MM.1S (cell line): ENCODE measurements at regions not wholly inside any gene's neighbourhood (a gene's known extent, or its start where the extent isn't known, plus 50 kb on each side); places are given as distances from the start of the nearest gene placed in this dataset.

ENCODE experiments used
- DNase-seq: peaks from one replicate; pipeline ENCODE4 v3.0.0-alpha.2; 2015
- H2AFZ ChIP-seq: fragments of 300-600 bp; sonication (generic); 2 replicates; pipeline ENCODE4 v1.6.0; 2016; ENCODE audit warnings: antibody characterized with exemption, low read length
- H3F3A ChIP-seq: fragments of 300-600 bp; sonication (generic); 2 replicates; pipeline ENCODE4 v1.6.1; 2016; ENCODE audit warnings: mild to moderate bottlenecking, antibody characterized with exemption, low read length, moderate library complexity, mixed read lengths; ENCODE audit not compliant: insufficient read depth
- H3K27ac ChIP-seq: fragments of 300-600 bp; sonication (generic); 2 replicates; pipeline ENCODE4 v1.5.1; 2016; ENCODE audit warnings: mild to moderate bottlenecking, low read length
- H3K27me3 ChIP-seq: fragments of 300-600 bp; sonication (generic); replicated peaks from 2 replicates; pipeline ENCODE4 v1.6.0; 2016; ENCODE audit warnings: low read length; ENCODE audit not compliant: insufficient read depth
- H3K36me3 ChIP-seq: fragments of 300-600 bp; sonication (generic); replicated peaks from 2 replicates; pipeline ENCODE4 v1.6.1; 2016; ENCODE audit warnings: mild to moderate bottlenecking, low read length, mixed read lengths; ENCODE audit not compliant: insufficient read depth
- H3K4me1 ChIP-seq: fragments of 300-600 bp; sonication (generic); 2 replicates; pipeline ENCODE4 v1.6.1; 2016; ENCODE audit warnings: low read length, mixed read lengths
- H3K4me2 ChIP-seq: fragments of 300-600 bp; sonication (generic); 2 replicates; pipeline ENCODE4 v1.6.0; 2016; ENCODE audit warnings: low read depth, low read length
- H3K4me3 ChIP-seq: fragments of 300-600 bp; sonication (generic); 2 replicates; pipeline ENCODE4 v1.5.1; 2016; ENCODE audit warnings: low read length, mixed read lengths
- H3K79me2 ChIP-seq: fragments of 300-600 bp; sonication (generic); 2 replicates; pipeline ENCODE4 v1.6.1; 2016; ENCODE audit warnings: mixed run types, low read length, mixed read lengths
- H3K9ac ChIP-seq: fragments of 300-600 bp; sonication (generic); 2 replicates; pipeline ENCODE4 v1.6.1; 2016; ENCODE audit warnings: low read length, mixed read lengths
- H3K9me2 ChIP-seq: fragments of 300-600 bp; sonication (generic); replicated peaks from 2 replicates; pipeline ENCODE4 v1.6.1; 2016; ENCODE audit warnings: mild to moderate bottlenecking, low read length, mixed read lengths; ENCODE audit not compliant: insufficient read depth
- H3K9me3 ChIP-seq: fragments of 300-600 bp; sonication (generic); replicated peaks from 2 replicates; pipeline ENCODE4 v1.6.1; 2016; ENCODE audit warnings: mild to moderate bottlenecking, low read length, mixed read lengths; ENCODE audit not compliant: insufficient read depth
- H4K20me1 ChIP-seq: fragments of 300-600 bp; sonication (generic); 2 replicates; pipeline ENCODE4 v1.6.1; 2016; ENCODE audit warnings: mild to moderate bottlenecking, low read length, moderate library complexity, mixed read lengths; ENCODE audit not compliant: insufficient read depth
- EZH2 ChIP-seq: fragments of 300-600 bp; sonication (generic); optimal IDR thresholded peaks from 2 replicates; pipeline ENCODE3; 2017; ENCODE audit warnings: low read depth, mild to moderate bottlenecking, antibody characterized with exemption, low read length, mixed read lengths
- EZH2phosphoT487 ChIP-seq: fragments of 300-600 bp; sonication (generic); IDR thresholded peaks from 2 replicates; pipeline ENCODE4 v1.6.1; 2018; ENCODE audit warnings: antibody characterized with exemption, low read length
- TF ChIP-seq, protein P1 (sequence below): fragments of 300-600 bp; sonication (generic); IDR thresholded peaks from 2 replicates; pipeline ENCODE4 v1.5.1; 2016; ENCODE audit warnings: antibody characterized with exemption, low read length, mixed read lengths

DNA sequence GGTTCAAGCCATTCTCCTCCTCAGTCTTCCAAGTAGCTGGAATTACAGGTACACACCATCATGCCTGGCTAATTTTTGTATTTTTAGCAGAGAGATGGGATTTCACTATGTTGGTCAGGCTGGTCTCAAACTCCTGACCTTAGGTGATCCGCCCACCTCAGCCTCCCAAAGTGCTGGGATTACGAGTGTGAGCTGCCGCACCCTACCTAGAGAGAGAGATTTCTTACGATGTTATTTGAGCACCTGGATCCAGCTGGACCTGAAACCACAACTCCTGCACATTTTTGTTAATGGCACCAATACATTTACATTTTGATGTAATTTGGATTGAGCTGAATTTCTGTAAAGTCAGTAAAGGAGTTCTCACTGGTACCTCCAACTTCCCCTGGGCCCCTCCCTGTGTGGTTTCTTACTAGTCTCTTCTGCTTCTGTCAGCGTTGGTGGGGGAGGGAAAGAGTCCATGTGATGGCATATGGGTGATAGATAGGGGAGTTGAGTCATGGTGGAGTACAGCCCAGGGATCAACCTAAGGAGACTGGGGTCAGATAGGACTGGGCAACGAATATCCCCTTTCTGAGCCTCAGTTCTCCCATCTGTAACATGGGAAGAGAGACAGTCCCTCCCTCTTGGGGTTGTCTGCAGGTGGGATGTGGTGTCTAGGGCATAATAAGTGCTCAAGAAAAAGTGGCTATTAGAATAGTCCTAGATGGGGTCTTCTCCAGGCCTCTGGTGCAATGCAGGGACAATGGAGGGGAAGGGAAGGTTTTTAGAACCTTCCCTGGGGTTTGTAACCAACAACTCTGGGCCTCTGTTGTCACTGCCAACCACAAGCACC lies 83.3 kb upstream of the MED13L start:
- Histone ChIP-seq H3K79me2 (no peaks in the 10 kb centered on the region), H3K27ac (peak overlapping the region; percentile 99), H3K9me2 (no peaks in the 10 kb centered on the region), H3K9me3 (no peaks in the 10 kb centered on the region), H4K20me1 (no peaks in the 10 kb centered on the region), H3K4me2 (peak overlapping the region; percentile 76), H3K4me3 (peak overlapping the region; percentile 23; the same call in 1 of the 2 replicates), H3F3A (peaks cover 23% of the 10 kb centered on the region), H3K27me3 (no peaks in the 10 kb centered on the region), H3K9ac (peak overlapping the region; percentile 74), H3K4me1 (peaks cover 26% of the 10 kb centered on the region), H3K36me3 (no peaks in the 10 kb centered on the region), H2AFZ (no peak overlapping the region)
- TF ChIP-seq EZH2phosphoT487, result no peak
- DNase-seq, result peak; percentile 39

DNA sequence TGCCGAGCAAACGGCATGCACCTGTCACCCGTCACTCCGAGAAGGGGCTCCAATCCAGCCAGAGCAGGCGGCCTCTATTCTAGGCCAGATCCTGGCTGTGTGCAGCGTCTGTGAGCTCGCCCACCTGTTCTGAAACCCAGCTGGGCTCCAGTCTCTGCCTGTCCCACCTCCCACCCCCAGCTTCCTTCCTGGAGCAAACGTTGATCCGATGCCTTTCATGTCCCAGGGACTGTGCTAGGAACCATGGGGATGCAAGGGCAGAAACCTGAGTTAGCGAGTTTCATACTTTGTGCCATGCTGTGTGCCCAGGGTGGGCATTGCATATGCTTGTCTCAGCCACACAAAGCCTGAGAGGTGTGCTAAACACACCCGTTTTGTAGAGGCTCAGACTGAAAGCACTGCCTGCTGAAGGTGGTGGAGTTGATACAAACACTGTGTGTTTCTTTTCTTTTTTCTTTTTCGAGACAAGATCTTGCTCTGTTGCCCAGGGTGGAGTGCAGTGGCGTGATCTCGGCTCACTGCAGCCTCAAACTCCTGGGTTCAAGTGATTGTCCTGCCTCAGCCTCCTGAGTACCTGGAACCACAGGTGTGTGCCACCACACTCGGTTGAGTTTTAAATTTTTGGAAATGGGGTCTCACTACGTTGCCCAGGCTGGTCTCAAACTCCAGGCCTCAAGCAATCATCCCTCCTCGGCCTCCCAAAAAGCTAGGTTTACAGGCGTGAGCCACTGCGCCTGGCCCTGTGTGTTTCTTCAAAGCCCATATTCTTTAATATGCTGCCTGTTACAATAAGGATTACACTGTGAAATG lies 84.1 kb upstream of the MED13L start:
- Histone ChIP-seq H2AFZ (0 out of 2 replicates have a peak overlapping the region, but pooled peaks have one; percentile 0), H3K4me1 (peaks cover 26% of the 10 kb centered on the region), H3K79me2 (no peaks in the 10 kb centered on the region), H3K4me2 (peak overlapping the region; percentile 76), H3K9me3 (no peaks in the 10 kb centered on the region), H3K4me3 (0 out of 2 replicates have a peak overlapping the region, but pooled peaks have one; percentile 25), H4K20me1 (no peaks in the 10 kb centered on the region), H3F3A (peaks cover 23% of the 10 kb centered on the region), H3K36me3 (no peaks in the 10 kb centered on the region), H3K9ac (peak overlapping the region; percentile 74), H3K27me3 (no peaks in the 10 kb centered on the region), H3K27ac (peak overlapping the region; percentile 99), H3K9me2 (no peaks in the 10 kb centered on the region)
- no peak for TF ChIP-seq EZH2
- TF ChIP-seq, protein P1, sequence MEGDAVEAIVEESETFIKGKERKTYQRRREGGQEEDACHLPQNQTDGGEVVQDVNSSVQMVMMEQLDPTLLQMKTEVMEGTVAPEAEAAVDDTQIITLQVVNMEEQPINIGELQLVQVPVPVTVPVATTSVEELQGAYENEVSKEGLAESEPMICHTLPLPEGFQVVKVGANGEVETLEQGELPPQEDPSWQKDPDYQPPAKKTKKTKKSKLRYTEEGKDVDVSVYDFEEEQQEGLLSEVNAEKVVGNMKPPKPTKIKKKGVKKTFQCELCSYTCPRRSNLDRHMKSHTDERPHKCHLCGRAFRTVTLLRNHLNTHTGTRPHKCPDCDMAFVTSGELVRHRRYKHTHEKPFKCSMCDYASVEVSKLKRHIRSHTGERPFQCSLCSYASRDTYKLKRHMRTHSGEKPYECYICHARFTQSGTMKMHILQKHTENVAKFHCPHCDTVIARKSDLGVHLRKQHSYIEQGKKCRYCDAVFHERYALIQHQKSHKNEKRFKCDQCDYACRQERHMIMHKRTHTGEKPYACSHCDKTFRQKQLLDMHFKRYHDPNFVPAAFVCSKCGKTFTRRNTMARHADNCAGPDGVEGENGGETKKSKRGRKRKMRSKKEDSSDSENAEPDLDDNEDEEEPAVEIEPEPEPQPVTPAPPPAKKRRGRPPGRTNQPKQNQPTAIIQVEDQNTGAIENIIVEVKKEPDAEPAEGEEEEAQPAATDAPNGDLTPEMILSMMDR, result no peak
- TF ChIP-seq EZH2phosphoT487, result no peak
- peak; percentile 84 for DNase-seq

DNA sequence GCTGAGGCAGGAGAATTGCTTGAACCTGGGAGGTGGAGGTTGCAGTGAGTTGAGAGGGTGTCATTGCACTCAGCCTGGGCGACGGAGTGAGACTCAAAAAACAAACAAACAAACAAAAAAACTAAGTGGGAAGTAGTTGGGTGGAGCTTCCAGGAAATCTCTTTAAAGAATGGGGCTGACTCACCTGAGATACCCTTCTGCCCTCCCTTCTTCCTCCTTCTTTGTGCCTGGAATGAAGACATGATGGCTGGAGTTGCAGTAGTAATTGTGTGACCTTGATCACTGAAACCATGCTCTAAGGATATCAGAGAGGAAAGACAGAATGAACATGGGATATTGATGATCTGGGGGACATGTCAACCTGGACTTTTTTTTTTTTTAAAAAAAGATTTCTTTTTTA lies 87.6 kb upstream of the MED13L start:
- Histone ChIP-seq H4K20me1 (no peaks in the 10 kb centered on the region), H2AFZ (no peak overlapping the region), H3K4me1 (peaks cover 14% of the 10 kb centered on the region), H3K27ac (no peak overlapping the region), H3K9me3 (no peaks in the 10 kb centered on the region), H3K4me2 (no peak overlapping the region), H3K79me2 (no peaks in the 10 kb centered on the region), H3K36me3 (no peaks in the 10 kb centered on the region), H3K27me3 (no peaks in the 10 kb centered on the region), H3K9ac (no peak overlapping the region), H3K9me2 (no peaks in the 10 kb centered on the region), H3K4me3 (no peak overlapping the region), H3F3A (peaks cover 17% of the 10 kb centered on the region)
- TF ChIP-seq EZH2phosphoT487 (no peak), EZH2 (no peak)
- TF ChIP-seq, protein P1, result no peak
- DNase-seq, result no peak
